ENCODE measurements at regions not wholly inside any gene's neighbourhood (a gene's known extent, or its start where the extent isn't known, plus 50 kb on each side); places are given as distances from the start of the nearest gene placed in this dataset.

DNA sequence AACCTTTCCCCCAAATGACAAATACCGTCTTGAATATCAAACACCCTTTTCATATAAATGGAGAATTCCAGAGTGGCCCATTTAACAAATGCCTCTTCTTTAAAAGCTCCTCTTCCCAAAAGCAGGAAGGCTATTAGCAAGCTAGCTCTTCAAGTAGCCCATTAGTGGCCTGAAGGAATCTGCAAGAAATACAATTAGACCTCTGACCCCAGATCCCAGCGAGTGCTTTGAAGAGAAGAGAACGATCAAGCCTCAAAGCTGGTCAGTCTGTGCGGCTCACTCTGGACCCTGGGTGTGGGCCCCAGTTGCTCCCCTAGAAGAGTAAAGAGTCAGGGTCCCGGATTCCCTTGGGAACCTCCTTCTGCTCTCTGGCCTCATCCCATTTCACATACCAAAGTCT is 325.6 kb downstream of the NUAK1 start:
- Histone ChIP-seq H3K27ac (ENCODE audit: extremely low read length, insufficient read depth, low read length) (no peak overlapping the region), H3K36me3 (replicated peaks in 1 of 2; ENCODE audit: control insufficient read depth in 1 of 2, insufficient read depth in 2 of 2, low read length in 2 of 2) (no peaks in the 10 kb centered on the region), H4K20me1 (ENCODE audit: insufficient read depth, low read length) (no peaks in the 10 kb centered on the region), H3K9me3 (ENCODE audit: low read length) (no peaks in the 10 kb centered on the region), H2AFZ (ENCODE audit: low read length) (no peak overlapping the region), H3K79me2 (ENCODE audit: insufficient read depth, low read length) (no peaks in the 10 kb centered on the region), H3K4me1 (ENCODE audit: insufficient read depth, low read length) (no peaks in the 10 kb centered on the region), H3K27me3 (ENCODE audit: control insufficient read depth in 1 of 2, insufficient read depth in 2 of 2, low read length in 2 of 2) (no peaks in the 10 kb centered on the region), H3K9ac (ENCODE audit: insufficient read depth, low read depth, low read length) (no peak overlapping the region), H3K4me2 (ENCODE audit: low read depth, low read length) (no peak overlapping the region), H3K4me3 (replicated peaks in 1 of 3; ENCODE audit: insufficient read depth in 1 of 3, low read depth in 2 of 3, low read length in 3 of 3) (no peak overlapping the region)
- no TSS peak for BruUV-seq (replicated peaks)
- intact Hi-C loops (cut with micrococcal nuclease; ENCODE audit: unreplicated experiment) (no loop called here), in situ Hi-C loops (cut with HindIII; ENCODE audit: extremely low pct_ligation_motif_present, low pct_unique_long_range_greater_than_20kb) (no loop called here)
- 25% methylated on average over 5 of the region's 5 CpGs for WGBS (ENCODE audit: low lambda C conversion rate)
- DNase-seq (ENCODE audit: low spot score) (no peak), ATAC-seq (no peak), FAIRE-seq (no peak)
- ChIA-PET CTCF (ENCODE audit: low intra/inter-chr PET ratio, low total read pairs) (no interaction called here), POLR2A (no interaction called here)
- TF ChIP-seq, protein P1, sequence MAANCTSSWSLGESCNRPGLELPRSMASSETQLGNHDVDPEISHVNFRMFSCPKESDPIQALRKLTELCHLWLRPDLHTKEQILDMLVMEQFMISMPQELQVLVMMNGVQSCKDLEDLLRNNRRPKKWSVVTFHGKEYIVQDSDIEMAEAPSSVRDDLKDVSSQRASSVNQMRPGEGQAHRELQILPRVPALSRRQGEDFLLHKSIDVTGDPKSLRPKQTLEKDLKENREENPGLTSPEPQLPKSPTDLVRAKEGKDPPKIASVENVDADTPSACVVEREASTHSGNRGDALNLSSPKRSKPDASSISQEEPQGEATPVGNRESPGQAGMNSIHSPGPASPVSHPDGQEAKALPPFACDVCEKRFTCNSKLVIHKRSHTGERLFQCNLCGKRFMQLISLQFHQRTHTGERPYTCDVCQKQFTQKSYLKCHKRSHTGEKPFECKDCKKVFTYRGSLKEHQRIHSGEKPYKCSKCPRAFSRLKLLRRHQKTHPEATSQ (CRISPR knock-in tag; IDR thresholded peaks at IDR 0.05; ENCODE audit: borderline replicate concordance), result no peak
- TF ChIP-seq, protein P2, sequence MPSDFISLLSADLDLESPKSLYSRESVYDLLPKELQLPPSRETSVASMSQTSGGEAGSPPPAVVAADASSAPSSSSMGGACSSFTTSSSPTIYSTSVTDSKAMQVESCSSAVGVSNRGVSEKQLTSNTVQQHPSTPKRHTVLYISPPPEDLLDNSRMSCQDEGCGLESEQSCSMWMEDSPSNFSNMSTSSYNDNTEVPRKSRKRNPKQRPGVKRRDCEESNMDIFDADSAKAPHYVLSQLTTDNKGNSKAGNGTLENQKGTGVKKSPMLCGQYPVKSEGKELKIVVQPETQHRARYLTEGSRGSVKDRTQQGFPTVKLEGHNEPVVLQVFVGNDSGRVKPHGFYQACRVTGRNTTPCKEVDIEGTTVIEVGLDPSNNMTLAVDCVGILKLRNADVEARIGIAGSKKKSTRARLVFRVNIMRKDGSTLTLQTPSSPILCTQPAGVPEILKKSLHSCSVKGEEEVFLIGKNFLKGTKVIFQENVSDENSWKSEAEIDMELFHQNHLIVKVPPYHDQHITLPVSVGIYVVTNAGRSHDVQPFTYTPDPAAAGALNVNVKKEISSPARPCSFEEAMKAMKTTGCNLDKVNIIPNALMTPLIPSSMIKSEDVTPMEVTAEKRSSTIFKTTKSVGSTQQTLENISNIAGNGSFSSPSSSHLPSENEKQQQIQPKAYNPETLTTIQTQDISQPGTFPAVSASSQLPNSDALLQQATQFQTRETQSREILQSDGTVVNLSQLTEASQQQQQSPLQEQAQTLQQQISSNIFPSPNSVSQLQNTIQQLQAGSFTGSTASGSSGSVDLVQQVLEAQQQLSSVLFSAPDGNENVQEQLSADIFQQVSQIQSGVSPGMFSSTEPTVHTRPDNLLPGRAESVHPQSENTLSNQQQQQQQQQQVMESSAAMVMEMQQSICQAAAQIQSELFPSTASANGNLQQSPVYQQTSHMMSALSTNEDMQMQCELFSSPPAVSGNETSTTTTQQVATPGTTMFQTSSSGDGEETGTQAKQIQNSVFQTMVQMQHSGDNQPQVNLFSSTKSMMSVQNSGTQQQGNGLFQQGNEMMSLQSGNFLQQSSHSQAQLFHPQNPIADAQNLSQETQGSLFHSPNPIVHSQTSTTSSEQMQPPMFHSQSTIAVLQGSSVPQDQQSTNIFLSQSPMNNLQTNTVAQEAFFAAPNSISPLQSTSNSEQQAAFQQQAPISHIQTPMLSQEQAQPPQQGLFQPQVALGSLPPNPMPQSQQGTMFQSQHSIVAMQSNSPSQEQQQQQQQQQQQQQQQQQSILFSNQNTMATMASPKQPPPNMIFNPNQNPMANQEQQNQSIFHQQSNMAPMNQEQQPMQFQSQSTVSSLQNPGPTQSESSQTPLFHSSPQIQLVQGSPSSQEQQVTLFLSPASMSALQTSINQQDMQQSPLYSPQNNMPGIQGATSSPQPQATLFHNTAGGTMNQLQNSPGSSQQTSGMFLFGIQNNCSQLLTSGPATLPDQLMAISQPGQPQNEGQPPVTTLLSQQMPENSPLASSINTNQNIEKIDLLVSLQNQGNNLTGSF (CRISPR knock-in tag; IDR thresholded peaks at IDR 0.05), result no peak
